ENCODE measurements at regions not wholly inside any gene's neighbourhood (a gene's known extent, or its start where the extent isn't known, plus 50 kb on each side); places are given as distances from the start of the nearest gene placed in this dataset.

GRCh38 chr4:71277353-71277752, 61.5 kb upstream of the SLC4A4 start:
- Histone ChIP-seq H3K9me2 (ENCODE audit: insufficient read depth, low read length) (no peaks in the 10 kb centered on the region), H2AFZ (ENCODE audit: low read length) (no peak overlapping the region), H3K4me2 (ENCODE audit: low read length) (no peak overlapping the region), H3K36me3 (ENCODE audit: insufficient read depth, low read length) (no peaks in the 10 kb centered on the region), H4K20me1 (ENCODE audit: insufficient read depth, low read length) (no peaks in the 10 kb centered on the region), H3K4me3 (ENCODE audit: low read depth, low read length, poor library complexity, severe bottlenecking) (no peak overlapping the region), H3K4me1 (ENCODE audit: insufficient read depth, low read length, poor library complexity, severe bottlenecking) (no peaks in the 10 kb centered on the region), H3K27ac (ENCODE audit: low read depth, low read length, poor library complexity, severe bottlenecking) (no peak overlapping the region), H3K79me2 (ENCODE audit: insufficient read depth, low read depth, low read length) (no peaks in the 10 kb centered on the region), H3K9me3 (ENCODE audit: low read length) (no peaks in the 10 kb centered on the region)
- no TSS peak for BruUV-seq (replicated peaks)
- TF ChIP-seq, protein P1, sequence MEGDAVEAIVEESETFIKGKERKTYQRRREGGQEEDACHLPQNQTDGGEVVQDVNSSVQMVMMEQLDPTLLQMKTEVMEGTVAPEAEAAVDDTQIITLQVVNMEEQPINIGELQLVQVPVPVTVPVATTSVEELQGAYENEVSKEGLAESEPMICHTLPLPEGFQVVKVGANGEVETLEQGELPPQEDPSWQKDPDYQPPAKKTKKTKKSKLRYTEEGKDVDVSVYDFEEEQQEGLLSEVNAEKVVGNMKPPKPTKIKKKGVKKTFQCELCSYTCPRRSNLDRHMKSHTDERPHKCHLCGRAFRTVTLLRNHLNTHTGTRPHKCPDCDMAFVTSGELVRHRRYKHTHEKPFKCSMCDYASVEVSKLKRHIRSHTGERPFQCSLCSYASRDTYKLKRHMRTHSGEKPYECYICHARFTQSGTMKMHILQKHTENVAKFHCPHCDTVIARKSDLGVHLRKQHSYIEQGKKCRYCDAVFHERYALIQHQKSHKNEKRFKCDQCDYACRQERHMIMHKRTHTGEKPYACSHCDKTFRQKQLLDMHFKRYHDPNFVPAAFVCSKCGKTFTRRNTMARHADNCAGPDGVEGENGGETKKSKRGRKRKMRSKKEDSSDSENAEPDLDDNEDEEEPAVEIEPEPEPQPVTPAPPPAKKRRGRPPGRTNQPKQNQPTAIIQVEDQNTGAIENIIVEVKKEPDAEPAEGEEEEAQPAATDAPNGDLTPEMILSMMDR (conservative IDR thresholded peaks at IDR 0.05; ENCODE audit: low read length): no peak
- TF ChIP-seq EZH2phosphoT487 (IDR thresholded peaks at IDR 0.05; ENCODE audit: borderline replicate concordance, low read depth, low read length): no peak
- DNase-seq (ENCODE audit: low spot score): no peak
- ChIA-PET CTCF (ENCODE audit: unreplicated experiment) (no interaction called here), POLR2A (no interaction called here)
- intact Hi-C loops (cut with micrococcal nuclease; ENCODE audit: unreplicated experiment): no loop called here

DNA sequence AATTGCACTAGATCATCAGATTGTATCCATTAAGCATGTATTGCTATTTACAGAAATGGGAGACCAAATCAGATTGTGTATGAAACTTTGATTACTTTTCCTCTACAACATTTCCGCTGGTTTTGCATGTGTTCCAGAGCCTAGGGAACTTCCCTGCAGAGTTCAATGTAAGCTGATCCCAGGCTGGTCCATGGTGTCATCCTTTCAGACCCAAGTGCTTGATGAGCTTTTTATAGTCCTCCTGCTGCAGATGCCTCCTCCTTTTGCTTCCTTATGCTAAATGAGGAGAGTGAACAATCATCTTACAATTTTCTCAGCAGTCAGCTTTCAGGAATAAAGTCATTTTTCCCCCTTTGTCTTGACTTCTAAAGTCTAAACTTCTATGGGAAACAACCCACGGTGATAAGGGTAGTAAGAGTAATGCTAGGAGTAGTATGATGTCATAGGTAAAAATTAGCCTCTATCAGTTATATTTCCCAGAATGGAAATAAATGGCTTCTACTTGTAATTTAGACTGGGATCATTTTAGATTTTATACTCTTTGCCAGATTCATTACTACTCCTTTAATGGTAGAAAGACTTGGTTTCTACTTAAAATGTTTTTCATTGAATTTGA, 55.1 kb upstream of the SLC4A4 start:
- intact Hi-C loops (cut with micrococcal nuclease; ENCODE audit: unreplicated experiment): no loop called here
- TF ChIP-seq, protein P1 (conservative IDR thresholded peaks at IDR 0.05; ENCODE audit: low read length): no peak
- H3K9me3 ChIP-seq (ENCODE audit: low read length): no peaks in the 10 kb centered on the region
- H3K36me3 ChIP-seq (ENCODE audit: insufficient read depth, low read length): no peaks in the 10 kb centered on the region
- CTCF ChIA-PET (ENCODE audit: unreplicated experiment): no interaction called here
- no peak overlapping the region for H3K4me2 ChIP-seq (ENCODE audit: low read length)
- no peak overlapping the region for H3K4me3 ChIP-seq (ENCODE audit: low read depth, low read length, poor library complexity, severe bottlenecking)
- no peaks in the 10 kb centered on the region for H3K79me2 ChIP-seq (ENCODE audit: insufficient read depth, low read depth, low read length)
- no peak overlapping the region for H2AFZ ChIP-seq (ENCODE audit: low read length)
- POLR2A ChIA-PET: interaction anchor here (1.1 kb wide), 1 partner anchor 877 kb away, joined by 3 read pairs; no protein-coding TSS in a partner anchor
- H3K27ac ChIP-seq (ENCODE audit: low read depth, low read length, poor library complexity, severe bottlenecking): no peak overlapping the region
- no peak for DNase-seq (ENCODE audit: low spot score)
- no peaks in the 10 kb centered on the region for H3K9me2 ChIP-seq (ENCODE audit: insufficient read depth, low read length)
- no peaks in the 10 kb centered on the region for H3K4me1 ChIP-seq (ENCODE audit: insufficient read depth, low read length, poor library complexity, severe bottlenecking)
- BruUV-seq (replicated peaks): no TSS peak
- H4K20me1 ChIP-seq (ENCODE audit: insufficient read depth, low read length): no peaks in the 10 kb centered on the region

DNA sequence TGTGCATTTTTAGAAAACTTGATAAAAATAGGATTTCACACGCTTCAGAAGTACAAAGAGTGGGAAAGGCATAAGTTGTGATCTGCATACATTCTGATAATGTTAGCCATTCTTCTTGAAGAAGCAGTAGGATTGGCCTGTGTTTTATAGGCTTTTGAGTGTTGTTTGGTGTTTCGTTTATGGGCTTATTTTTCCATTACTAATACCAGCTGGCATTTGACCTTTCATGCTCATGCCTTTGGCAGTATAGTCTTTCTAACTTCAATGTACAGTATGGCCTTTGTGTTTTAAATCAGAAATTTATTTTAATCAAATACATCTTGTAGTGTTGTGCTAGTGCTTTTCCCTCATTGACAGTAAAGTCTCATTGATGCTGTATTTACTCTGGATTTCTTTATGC, 51.5 kb upstream of the SLC4A4 start:
- no peak overlapping the region for H3K4me3 ChIP-seq (ENCODE audit: low read depth, low read length, poor library complexity, severe bottlenecking)
- H3K9me3 ChIP-seq (ENCODE audit: low read length): no peaks in the 10 kb centered on the region
- H3K27ac ChIP-seq (ENCODE audit: low read depth, low read length, poor library complexity, severe bottlenecking): no peak overlapping the region
- ChIA-PET POLR2A (no interaction called here), CTCF (ENCODE audit: unreplicated experiment) (no interaction called here)
- no peak overlapping the region for H3K4me2 ChIP-seq (ENCODE audit: low read length)
- BruUV-seq (replicated peaks): no TSS peak
- no peak for DNase-seq (ENCODE audit: low spot score)
- H3K4me1 ChIP-seq (ENCODE audit: insufficient read depth, low read length, poor library complexity, severe bottlenecking): no peaks in the 10 kb centered on the region
- no peak overlapping the region for H2AFZ ChIP-seq (ENCODE audit: low read length)
- no peak for TF ChIP-seq EZH2phosphoT487 (IDR thresholded peaks at IDR 0.05; ENCODE audit: borderline replicate concordance, low read depth, low read length)
- TF ChIP-seq, protein P1 (conservative IDR thresholded peaks at IDR 0.05; ENCODE audit: low read length): no peak
- H4K20me1 ChIP-seq (ENCODE audit: insufficient read depth, low read length): no peaks in the 10 kb centered on the region
- intact Hi-C loops (cut with micrococcal nuclease; ENCODE audit: unreplicated experiment): no loop called here
- H3K9me2 ChIP-seq (ENCODE audit: insufficient read depth, low read length): no peaks in the 10 kb centered on the region
- no peaks in the 10 kb centered on the region for H3K36me3 ChIP-seq (ENCODE audit: insufficient read depth, low read length)
- H3K79me2 ChIP-seq (ENCODE audit: insufficient read depth, low read depth, low read length): no peaks in the 10 kb centered on the region
